Memory B cell (primary cell): ENCODE measurements at regions not wholly inside any gene's neighbourhood (a gene's known extent, or its start where the extent isn't known, plus 50 kb on each side); places are given as distances from the start of the nearest gene placed in this dataset.
"Not testable (repeated sequence)": the region's sequence is repeated elsewhere in the genome, so short reads cannot be mapped to it uniquely, and the experiment has no call there.

Experiments
- ATAC-seq: fragments of 150-1000 bp; cut with Tn5 transposase; 2 replicates; pipeline ENCODE4 v1.10.0; 2021; ENCODE audit warnings: low read depth, mild to moderate bottlenecking, moderate library complexity
- DNase-seq, 2 donors: peaks; one replicate each; pipeline ENCODE4 v3.0.0; 2022; ENCODE audit warnings: low spot score in 2 of 2
- H3K27ac Mint-ChIP-seq: one replicate; pipeline ENCODE4 v1.8.0; 2022; ENCODE audit warnings: mild to moderate bottlenecking, moderate library complexity, mixed read lengths
- H3K27me3 Mint-ChIP-seq: one replicate; pipeline ENCODE4 v1.8.0; 2022; ENCODE audit warnings: mixed read lengths
- H3K36me3 Mint-ChIP-seq: one replicate; pipeline ENCODE4 v1.8.0; 2022; ENCODE audit warnings: mild to moderate bottlenecking, mixed read lengths
- H3K4me1 Mint-ChIP-seq: one replicate; pipeline ENCODE4 v1.8.0; 2022; ENCODE audit warnings: mixed read lengths
- H3K4me3 Mint-ChIP-seq: one replicate; pipeline ENCODE4 v1.8.0; 2022; ENCODE audit warnings: mild to moderate bottlenecking, moderate library complexity, mixed read lengths
- H3K9me3 Mint-ChIP-seq: one replicate; pipeline ENCODE4 v1.8.0; 2022; ENCODE audit warnings: mixed read lengths

- H3K4me1 Mint-ChIP-seq, H3K9me3 Mint-ChIP-seq, ATAC-seq, H3K27ac Mint-ChIP-seq, H3K4me3 Mint-ChIP-seq, H3K27me3 Mint-ChIP-seq, H3K36me3 Mint-ChIP-seq, DNase-seq: not testable (repeated sequence)
Observed at GRCh38 chr1:146641534-146641933, 296.6 kb upstream of the NBPF12 start.

DNA sequence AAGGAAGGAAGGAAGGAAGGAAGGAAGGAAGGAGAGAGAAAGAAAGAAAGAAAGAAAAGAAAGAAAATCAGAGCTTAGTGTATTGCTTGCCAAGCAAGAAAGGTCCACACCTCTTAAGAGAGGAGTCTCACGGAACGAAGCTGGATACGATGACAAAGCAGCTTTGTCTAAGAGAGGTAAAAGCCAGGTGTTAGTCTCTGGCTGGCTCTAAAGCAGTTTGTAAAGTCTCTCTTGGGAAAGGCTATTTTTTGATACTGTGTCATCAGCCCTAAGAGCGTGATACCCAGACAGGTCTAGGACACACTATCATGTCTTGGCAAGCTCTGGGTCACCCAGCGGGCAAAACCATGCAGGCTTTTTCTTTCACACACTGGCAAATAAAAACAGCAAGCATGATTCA, 297.5 kb upstream of the NBPF12 start:
- not testable (repeated sequence) for H3K4me1 Mint-ChIP-seq, H3K4me3 Mint-ChIP-seq, H3K9me3 Mint-ChIP-seq, DNase-seq, ATAC-seq, H3K36me3 Mint-ChIP-seq, H3K27me3 Mint-ChIP-seq, H3K27ac Mint-ChIP-seq

DNA sequence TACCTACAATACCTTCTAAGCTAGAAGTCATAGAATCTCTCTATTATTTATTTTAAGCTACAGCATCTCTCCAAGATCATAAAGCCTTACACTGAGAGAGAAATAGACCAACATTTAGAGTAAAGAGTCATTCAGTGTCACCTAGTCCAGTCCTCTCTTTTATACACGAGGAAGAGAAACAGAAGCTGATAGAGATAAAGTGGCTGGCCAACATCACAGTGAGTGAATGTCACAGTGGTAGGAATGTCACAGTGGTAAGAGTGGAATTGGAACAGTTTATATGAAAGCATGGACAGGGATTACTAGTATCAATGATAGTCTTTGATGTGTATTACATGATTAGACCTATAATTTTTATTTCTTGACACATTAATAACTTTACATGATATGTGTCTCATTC, 307.8 kb upstream of the NBPF12 start:
- not testable (repeated sequence) for H3K27ac Mint-ChIP-seq

GRCh38 chr1:146618582-146618981, 319.5 kb upstream of the NBPF12 start:
- H3K36me3 Mint-ChIP-seq, H3K27ac Mint-ChIP-seq, DNase-seq, H3K4me1 Mint-ChIP-seq, H3K4me3 Mint-ChIP-seq, H3K27me3 Mint-ChIP-seq, H3K9me3 Mint-ChIP-seq, ATAC-seq: not testable (repeated sequence)

More for the DNA sequence above, 307.8 kb upstream of the NBPF12 start:
- DNase-seq, H3K27me3 Mint-ChIP-seq, H3K36me3 Mint-ChIP-seq, H3K9me3 Mint-ChIP-seq, H3K4me1 Mint-ChIP-seq, ATAC-seq, H3K4me3 Mint-ChIP-seq: not testable (repeated sequence)

GRCh38 chr1:146604681-146605080, 333.4 kb upstream of the NBPF12 start:
- not testable (repeated sequence) for H3K27ac Mint-ChIP-seq, H3K4me1 Mint-ChIP-seq, H3K4me3 Mint-ChIP-seq, ATAC-seq, H3K36me3 Mint-ChIP-seq, DNase-seq, H3K9me3 Mint-ChIP-seq, H3K27me3 Mint-ChIP-seq

DNA sequence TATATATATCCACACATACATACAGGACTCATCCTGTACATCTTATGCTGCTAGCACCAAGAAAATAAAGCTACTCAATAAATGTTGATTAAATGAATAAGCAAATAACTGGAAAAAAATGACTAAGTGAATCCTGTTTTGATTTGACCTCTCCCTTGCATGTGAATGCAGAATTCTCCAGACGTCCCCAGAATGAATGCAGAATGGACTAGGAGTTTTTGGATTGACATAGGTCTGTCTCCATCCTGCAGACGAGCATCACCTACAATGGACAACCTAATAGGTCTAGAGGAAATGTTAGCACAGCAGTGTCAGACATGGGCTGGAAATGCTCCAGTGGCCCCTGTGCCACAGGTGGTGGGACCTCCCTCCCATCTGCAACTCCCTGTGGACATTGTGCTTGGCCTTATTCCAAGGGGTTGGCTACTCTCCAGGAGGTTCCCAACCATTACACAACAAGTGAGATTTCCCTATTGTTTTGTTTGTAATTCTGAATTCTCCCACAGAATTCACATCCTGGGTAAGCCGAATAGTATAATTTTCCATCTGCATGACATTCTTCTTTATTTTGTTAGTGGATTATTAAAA, 337.3 kb upstream of the NBPF12 start:
- not testable (repeated sequence) for H3K27me3 Mint-ChIP-seq, ATAC-seq, DNase-seq, H3K4me3 Mint-ChIP-seq, H3K27ac Mint-ChIP-seq, H3K36me3 Mint-ChIP-seq, H3K4me1 Mint-ChIP-seq, H3K9me3 Mint-ChIP-seq

DNA sequence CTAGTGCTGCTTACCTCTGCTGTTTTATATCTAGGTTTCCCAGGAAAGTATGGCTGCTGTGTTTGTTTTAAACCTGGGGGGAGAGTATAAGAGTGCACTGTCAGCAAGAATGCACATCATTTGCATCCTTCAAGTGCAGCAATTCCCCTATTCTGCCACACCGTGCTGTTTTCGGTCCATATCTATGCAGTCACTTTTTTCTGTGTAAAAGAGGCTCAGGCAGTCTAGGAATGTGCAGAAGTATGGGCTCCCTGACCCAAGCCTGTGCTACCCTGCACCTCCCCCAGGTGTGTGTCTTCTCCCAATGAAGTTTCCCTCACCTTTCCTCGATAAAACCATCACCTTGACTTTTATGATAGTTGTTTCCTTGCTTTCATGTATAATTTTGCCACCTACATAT, 338.2 kb upstream of the NBPF12 start:
- ATAC-seq, H3K36me3 Mint-ChIP-seq, H3K9me3 Mint-ChIP-seq, DNase-seq, H3K27ac Mint-ChIP-seq, H3K27me3 Mint-ChIP-seq, H3K4me1 Mint-ChIP-seq, H3K4me3 Mint-ChIP-seq: not testable (repeated sequence)

DNA sequence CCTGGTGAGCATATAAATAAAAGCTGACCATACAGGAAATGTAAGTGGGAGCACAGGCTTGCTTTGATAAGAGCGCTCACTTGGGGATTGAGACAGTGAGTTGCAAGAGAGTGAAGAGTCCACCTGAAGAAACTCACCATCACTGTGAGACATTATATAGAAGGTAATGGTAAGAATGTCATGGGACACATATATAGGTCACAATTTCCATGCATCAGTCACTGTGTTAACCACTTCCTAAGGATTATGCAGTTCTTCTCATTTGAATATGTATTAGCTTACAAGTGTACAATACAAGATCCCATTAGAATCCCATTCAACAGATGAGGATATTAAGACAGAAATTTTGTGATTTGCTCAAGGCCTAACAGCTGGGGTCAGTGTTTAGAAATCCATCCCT, 352.4 kb upstream of the NOTCH2NLA start:
- not testable (repeated sequence) for H3K4me3 Mint-ChIP-seq, H3K4me1 Mint-ChIP-seq, H3K9me3 Mint-ChIP-seq, DNase-seq, H3K36me3 Mint-ChIP-seq, H3K27me3 Mint-ChIP-seq, ATAC-seq, H3K27ac Mint-ChIP-seq

DNA sequence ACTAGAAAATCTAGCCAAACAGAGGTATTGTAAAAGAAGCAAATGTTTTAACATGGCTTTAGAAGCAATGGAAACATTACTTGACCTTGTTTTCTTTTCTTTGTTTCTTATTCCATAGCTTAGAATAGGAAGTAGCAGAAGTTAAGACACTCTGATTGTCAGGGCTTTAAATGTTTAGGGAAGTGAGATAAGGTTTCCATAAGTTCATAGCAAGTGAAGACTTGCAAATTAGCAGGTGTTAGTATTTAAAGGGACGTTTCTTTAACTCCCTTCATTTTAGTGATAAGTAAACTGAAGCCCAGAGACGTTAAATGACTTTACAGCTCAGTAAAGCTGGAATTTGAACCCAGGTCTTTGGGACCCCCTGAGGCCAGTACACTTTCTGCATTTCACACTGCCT, 338.7 kb upstream of the NOTCH2NLA start:
- H3K36me3 Mint-ChIP-seq, H3K4me1 Mint-ChIP-seq, H3K9me3 Mint-ChIP-seq, H3K27me3 Mint-ChIP-seq, ATAC-seq, H3K27ac Mint-ChIP-seq, DNase-seq, H3K4me3 Mint-ChIP-seq: not testable (repeated sequence)

- not testable (repeated sequence) for H3K9me3 Mint-ChIP-seq
Observed at GRCh38 chr1:146558032-146558431, 329.2 kb upstream of the NOTCH2NLA start.

GRCh38 chr1:146556405-146556804, 327.6 kb upstream of the NOTCH2NLA start:
- not testable (repeated sequence) for H3K9me3 Mint-ChIP-seq, H3K27me3 Mint-ChIP-seq, ATAC-seq, H3K4me1 Mint-ChIP-seq, H3K27ac Mint-ChIP-seq, H3K36me3 Mint-ChIP-seq, DNase-seq, H3K4me3 Mint-ChIP-seq

More at GRCh38 chr1:146558032-146558431, 329.2 kb upstream of the NOTCH2NLA start:
- H3K36me3 Mint-ChIP-seq, ATAC-seq, H3K4me3 Mint-ChIP-seq, DNase-seq, H3K27ac Mint-ChIP-seq, H3K27me3 Mint-ChIP-seq, H3K4me1 Mint-ChIP-seq: not testable (repeated sequence)

DNA sequence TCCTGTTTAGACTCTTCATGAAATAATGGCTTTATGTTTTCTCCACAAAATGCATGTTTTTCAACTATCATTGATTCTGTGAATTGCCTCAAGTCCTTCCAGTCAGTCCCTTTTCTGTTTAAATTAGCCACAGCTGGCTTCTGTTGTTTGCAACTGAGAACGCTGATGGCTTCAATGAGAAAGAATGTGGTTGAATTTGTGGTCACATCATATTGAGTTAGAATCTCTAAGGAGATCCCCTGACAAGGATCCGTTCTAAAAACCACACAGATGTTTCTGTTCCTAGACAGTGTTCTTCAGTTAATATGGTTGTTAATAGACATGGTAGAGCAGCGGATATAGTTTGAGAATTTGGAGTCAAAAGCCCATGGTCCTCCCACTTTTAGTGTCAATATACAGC, 323.6 kb upstream of the NOTCH2NLA start:
- not testable (repeated sequence) for H3K4me1 Mint-ChIP-seq, ATAC-seq, DNase-seq, H3K27me3 Mint-ChIP-seq, H3K27ac Mint-ChIP-seq, H3K4me3 Mint-ChIP-seq, H3K9me3 Mint-ChIP-seq, H3K36me3 Mint-ChIP-seq

DNA sequence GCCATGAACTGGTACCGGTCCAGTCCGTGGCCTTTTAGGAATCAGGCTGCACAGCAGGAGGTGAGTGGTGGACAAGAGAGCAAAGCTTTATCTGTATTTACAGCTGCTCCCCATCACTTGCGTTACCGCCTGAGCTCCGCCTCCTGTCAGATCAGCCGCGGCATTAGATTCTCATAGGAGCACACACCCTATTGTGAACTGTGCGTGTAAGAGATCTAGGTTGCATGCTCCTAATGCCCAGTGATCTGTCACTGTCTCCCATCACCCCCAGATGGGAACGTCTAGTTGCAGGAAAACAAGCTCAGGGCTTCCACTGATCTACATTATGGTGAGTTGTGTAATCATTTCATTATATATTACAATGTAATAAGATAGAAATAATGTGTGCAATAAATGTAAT, 319.9 kb upstream of the NOTCH2NLA start:
- DNase-seq, H3K27ac Mint-ChIP-seq, H3K36me3 Mint-ChIP-seq, H3K27me3 Mint-ChIP-seq, H3K4me3 Mint-ChIP-seq, H3K9me3 Mint-ChIP-seq, H3K4me1 Mint-ChIP-seq, ATAC-seq: not testable (repeated sequence)

GRCh38 chr1:146546189-146546588, 317.4 kb upstream of the NOTCH2NLA start:
- not testable (repeated sequence) for DNase-seq, H3K27ac Mint-ChIP-seq, H3K4me3 Mint-ChIP-seq, H3K4me1 Mint-ChIP-seq, H3K27me3 Mint-ChIP-seq, H3K9me3 Mint-ChIP-seq, ATAC-seq, H3K36me3 Mint-ChIP-seq

DNA sequence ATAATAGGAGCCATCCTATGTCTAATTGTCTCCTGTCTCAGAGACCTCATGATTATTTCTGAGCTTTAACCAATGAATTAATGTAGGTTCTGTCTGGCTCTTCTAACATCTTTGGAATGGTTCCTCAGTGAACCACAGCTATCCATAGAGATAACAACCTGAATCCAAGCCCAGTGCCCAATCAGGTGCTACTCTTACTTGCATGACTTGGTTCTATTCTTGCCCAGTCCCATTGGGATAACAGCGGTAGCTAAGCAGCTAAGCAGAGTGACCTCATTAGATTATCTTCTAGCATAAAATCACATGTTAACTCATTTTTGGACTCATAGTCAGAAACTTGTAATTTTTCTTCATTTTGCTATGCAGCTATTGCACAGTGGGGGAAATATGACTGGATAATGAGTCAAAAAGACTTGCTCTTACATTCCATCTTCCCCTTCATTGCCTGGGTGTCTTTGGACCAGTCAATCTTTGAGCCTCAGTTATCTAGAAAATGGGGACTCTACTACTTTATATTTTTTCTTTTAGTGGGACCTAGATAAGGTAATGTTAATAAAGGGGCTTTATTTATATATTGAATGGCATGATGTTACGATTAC, 309.1 kb upstream of the NOTCH2NLA start:
- not testable (repeated sequence) for H3K27me3 Mint-ChIP-seq, DNase-seq, H3K9me3 Mint-ChIP-seq, H3K36me3 Mint-ChIP-seq, H3K4me1 Mint-ChIP-seq, H3K27ac Mint-ChIP-seq, H3K4me3 Mint-ChIP-seq, ATAC-seq
